NCI-H1048 (cell line): ENCODE measurements at regions not wholly inside any gene's neighbourhood (a gene's known extent, or its start where the extent isn't known, plus 50 kb on each side); places are given as distances from the start of the nearest gene placed in this dataset.

Experiments used
- DNase-seq: peaks from one replicate; lab custom pipeline; 2025; lab: John Stamatoyannopoulos, UW

GRCh38 chr2:138846216-138846821 is 66.1 kb upstream of the NXPH2 start:
- DNase-seq: peak; percentile 16

GRCh38 chr2:138842341-138842740 is 62.2 kb upstream of the NXPH2 start:
- no peak for DNase-seq

GRCh38 chr2:138841459-138841858 is 61.3 kb upstream of the NXPH2 start:
- DNase-seq: no peak

GRCh38 chr2:138838851-138839620 is 58.8 kb upstream of the NXPH2 start:
- DNase-seq: no peak

- no peak for DNase-seq
These were observed 51.5 kb upstream of the NXPH2 start for GRCh38 chr2:138831691-138832090.

- no peak for DNase-seq
These were observed 51.0 kb upstream of the NXPH2 start for GRCh38 chr2:138831154-138831553.

- no peak for DNase-seq
These were observed 50.4 kb upstream of the NXPH2 start for GRCh38 chr2:138830547-138830946.
